Colonic mucosa (tissue), 4 donors: ENCODE measurements at regions not wholly inside any gene's neighbourhood (a gene's known extent, or its start where the extent isn't known, plus 50 kb on each side); places are given as distances from the start of the nearest gene placed in this dataset.

ENCODE experiments used
- DNase-seq: peaks from one replicate; pipeline ENCODE4 v3.0.0-alpha.2; 2020
- H3K27ac ChIP-seq: fragments of 200-600 bp; one replicate; pipeline ENCODE4 v1.8.0; 2021
- H3K27me3 ChIP-seq: fragments of 200-600 bp; one replicate; pipeline ENCODE4 v1.8.0; 2021
- H3K36me3 ChIP-seq: fragments of 200-600 bp; one replicate; pipeline ENCODE4 v1.8.0; 2021
- H3K4me1 ChIP-seq: fragments of 200-600 bp; one replicate; pipeline ENCODE4 v1.8.0; 2021; ENCODE audit warnings: mild to moderate bottlenecking
- H3K4me3 ChIP-seq: fragments of 200-600 bp; one replicate; pipeline ENCODE4 v1.8.0; 2021
- H3K9ac ChIP-seq, 2 donors: one replicate each; pipeline ENCODE4 v1.7.0; 2013; ENCODE audit warnings: control low read depth in 2 of 2, low read depth in 2 of 2, low read length in 2 of 2
- H3K9me3 ChIP-seq: fragments of 200-600 bp; one replicate; pipeline ENCODE4 v1.8.0; 2021
- intact Hi-C: fragments of 100-400 bp; cut with DNase I; formaldehyde crosslinking; loops from one replicate; pipeline ENCODE4 v1.14.1; 2022
- TF ChIP-seq, protein P1 (sequence below): fragments of 200-600 bp; IDR thresholded peaks from one replicate; pipeline ENCODE4 v1.8.0; 2022; ENCODE audit warnings: antibody characterized with exemption, mild to moderate bottlenecking
- donor health status: healthy.
- donor health status: DM: no; HTN: no; CAD: no.
- donor health status: DM: no; HTN: no; CAD: no.

GRCh38 chr11:64482588-64482987, 73.2 kb upstream of the SLC22A11 start:
- H3K36me3 ChIP-seq: no peaks in the 10 kb centered on the region
- intact Hi-C loops: no loop called here
- H3K4me1 ChIP-seq: no peaks in the 10 kb centered on the region
- H3K9ac ChIP-seq: no peak overlapping the region
- TF ChIP-seq, protein P1, sequence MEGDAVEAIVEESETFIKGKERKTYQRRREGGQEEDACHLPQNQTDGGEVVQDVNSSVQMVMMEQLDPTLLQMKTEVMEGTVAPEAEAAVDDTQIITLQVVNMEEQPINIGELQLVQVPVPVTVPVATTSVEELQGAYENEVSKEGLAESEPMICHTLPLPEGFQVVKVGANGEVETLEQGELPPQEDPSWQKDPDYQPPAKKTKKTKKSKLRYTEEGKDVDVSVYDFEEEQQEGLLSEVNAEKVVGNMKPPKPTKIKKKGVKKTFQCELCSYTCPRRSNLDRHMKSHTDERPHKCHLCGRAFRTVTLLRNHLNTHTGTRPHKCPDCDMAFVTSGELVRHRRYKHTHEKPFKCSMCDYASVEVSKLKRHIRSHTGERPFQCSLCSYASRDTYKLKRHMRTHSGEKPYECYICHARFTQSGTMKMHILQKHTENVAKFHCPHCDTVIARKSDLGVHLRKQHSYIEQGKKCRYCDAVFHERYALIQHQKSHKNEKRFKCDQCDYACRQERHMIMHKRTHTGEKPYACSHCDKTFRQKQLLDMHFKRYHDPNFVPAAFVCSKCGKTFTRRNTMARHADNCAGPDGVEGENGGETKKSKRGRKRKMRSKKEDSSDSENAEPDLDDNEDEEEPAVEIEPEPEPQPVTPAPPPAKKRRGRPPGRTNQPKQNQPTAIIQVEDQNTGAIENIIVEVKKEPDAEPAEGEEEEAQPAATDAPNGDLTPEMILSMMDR: no peak
- no peak overlapping the region for H3K27ac ChIP-seq
- no peak overlapping the region for H3K4me3 ChIP-seq
- no peaks in the 10 kb centered on the region for H3K9me3 ChIP-seq
- H3K27me3 ChIP-seq: no peaks in the 10 kb centered on the region
- DNase-seq: no peak

DNA sequence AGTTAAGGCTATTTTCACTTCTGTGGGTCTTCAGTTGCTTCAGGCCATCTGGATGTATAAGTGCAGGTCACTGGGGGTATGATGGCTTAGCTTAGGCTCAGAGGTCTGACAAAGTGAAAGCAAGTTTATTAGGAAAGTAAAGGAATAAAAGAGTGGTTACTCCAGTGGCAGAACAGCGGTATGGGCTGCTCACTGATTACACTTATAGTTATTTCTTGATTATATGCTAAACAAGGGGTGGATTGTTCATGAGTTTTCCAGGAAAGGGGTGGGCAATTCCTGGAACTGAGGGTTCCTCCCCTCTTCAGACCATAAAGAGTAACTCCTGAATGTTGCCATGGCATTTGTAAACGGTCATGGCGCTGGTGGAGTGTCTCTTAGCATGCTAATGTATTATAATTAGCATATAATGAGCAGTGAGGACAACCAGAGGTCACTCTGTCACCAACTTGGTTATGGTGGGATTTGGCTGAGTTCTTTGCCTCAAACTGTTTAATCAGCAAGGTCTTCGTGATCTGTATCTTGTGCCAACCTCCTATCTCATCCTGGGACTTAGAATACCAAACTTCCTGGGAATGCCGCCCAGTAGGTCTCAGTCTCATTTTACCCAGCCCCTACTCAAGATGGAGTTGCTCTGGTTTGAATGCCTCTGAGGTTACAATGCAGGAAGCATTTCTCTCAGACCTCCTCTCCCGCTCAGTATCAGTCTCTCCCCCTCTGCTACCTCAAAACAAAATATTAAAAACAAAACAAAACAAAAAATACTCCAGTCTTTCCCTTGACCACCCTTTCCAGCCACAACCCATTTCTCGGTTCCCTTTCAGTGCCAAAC, 71.3 kb upstream of the SLC22A11 start:
- TF ChIP-seq, protein P1: no peak
- H3K9ac ChIP-seq: no peak overlapping the region
- intact Hi-C loops: loop anchor here (5.0 kb wide), 1 partner anchor 168 kb away; no protein-coding TSS in a partner anchor
- no peaks in the 10 kb centered on the region for H3K27me3 ChIP-seq
- H3K27ac ChIP-seq: no peak overlapping the region
- DNase-seq: no peak
- no peaks in the 10 kb centered on the region for H3K36me3 ChIP-seq
- no peaks in the 10 kb centered on the region for H3K9me3 ChIP-seq
- H3K4me3 ChIP-seq: no peak overlapping the region
- H3K4me1 ChIP-seq: no peaks in the 10 kb centered on the region

DNA sequence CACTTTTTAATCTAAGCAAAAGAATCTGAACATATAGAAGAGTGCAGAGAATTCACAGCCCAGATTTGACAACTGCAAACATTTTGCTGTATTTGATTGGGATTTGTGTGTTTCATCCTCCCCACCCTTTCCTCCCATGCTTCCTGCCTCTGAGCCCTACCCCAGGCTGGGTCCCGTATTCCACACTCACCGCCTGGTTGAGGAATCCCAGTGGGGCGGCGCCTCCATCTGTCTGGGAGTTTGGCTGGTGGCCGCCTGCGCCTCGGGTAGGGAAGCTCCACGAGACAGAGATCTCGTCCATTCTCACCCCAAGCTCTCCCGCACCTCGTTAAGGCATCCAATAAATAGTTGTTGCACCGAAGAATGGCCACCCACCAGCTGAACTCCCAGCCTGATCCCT, 70.7 kb upstream of the SLC22A11 start:
- Histone ChIP-seq H3K9ac (no peak overlapping the region), H3K27me3 (no peaks in the 10 kb centered on the region), H3K27ac (no peak overlapping the region), H3K4me3 (no peak overlapping the region), H3K9me3 (no peaks in the 10 kb centered on the region), H3K36me3 (no peaks in the 10 kb centered on the region), H3K4me1 (no peaks in the 10 kb centered on the region)
- DNase-seq: no peak
- intact Hi-C loops: loop anchor here (5.0 kb wide), 1 partner anchor 167 kb away; no protein-coding TSS in a partner anchor
- TF ChIP-seq, protein P1: no peak

- Histone ChIP-seq H3K4me1 (no peaks in the 10 kb centered on the region), H3K27me3 (no peaks in the 10 kb centered on the region), H3K9me3 (no peaks in the 10 kb centered on the region), H3K36me3 (no peaks in the 10 kb centered on the region), H3K4me3 (no peak overlapping the region), H3K9ac (no peak overlapping the region), H3K27ac (no peak overlapping the region)
- intact Hi-C loops: loop anchor here (5.0 kb wide), 1 partner anchor 162 kb away; no protein-coding TSS in a partner anchor
- TF ChIP-seq, protein P1: peak; percentile 83
- DNase-seq: peak; percentile 55
These were observed 65.8 kb upstream of the SLC22A11 start for GRCh38 chr11:64489831-64490441.

DNA sequence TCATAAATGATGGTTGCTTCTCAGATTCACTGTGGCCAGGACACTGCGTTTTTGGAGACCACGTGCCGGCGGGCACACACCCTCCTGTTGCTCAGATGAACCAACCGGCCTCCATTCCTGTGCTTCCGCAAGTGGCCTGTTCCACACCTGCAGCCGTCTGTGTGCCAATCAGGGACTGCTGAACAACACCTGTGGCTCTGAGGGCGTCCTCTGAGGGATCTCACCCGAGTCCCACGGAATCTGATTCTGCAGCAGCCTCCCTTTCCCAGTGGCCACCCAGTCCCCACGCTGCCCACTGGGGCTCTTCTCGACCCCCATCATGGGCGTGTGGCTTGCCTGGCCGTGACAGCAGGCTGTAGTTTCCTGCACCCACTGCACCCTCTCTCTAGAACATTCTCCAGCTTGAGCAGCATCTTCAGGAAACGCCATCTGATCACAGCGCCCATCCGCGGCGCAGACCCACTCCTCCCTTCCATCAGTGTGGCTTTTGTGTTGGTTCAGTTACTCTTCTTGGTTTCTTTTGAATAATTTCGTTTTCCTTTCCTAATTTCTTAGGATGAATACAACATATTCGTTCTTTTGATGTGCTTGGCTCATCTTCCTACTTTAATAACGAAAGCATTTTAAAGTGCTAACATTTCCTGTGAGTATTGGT, 65.1 kb upstream of the SLC22A11 start:
- TF ChIP-seq, protein P1: no peak
- Histone ChIP-seq H3K27ac (no peak overlapping the region), H3K4me3 (no peak overlapping the region), H3K36me3 (no peaks in the 10 kb centered on the region), H3K9ac (no peak overlapping the region), H3K4me1 (no peaks in the 10 kb centered on the region), H3K9me3 (no peaks in the 10 kb centered on the region), H3K27me3 (no peaks in the 10 kb centered on the region)
- no peak for DNase-seq
- intact Hi-C loops: no loop called here
